Keratinocyte (primary cell): ENCODE measurements at regions not wholly inside any gene's neighbourhood (a gene's known extent, or its start where the extent isn't known, plus 50 kb on each side); places are given as distances from the start of the nearest gene placed in this dataset.

Source experiments
- DNase-seq: peaks from one replicate; pipeline ENCODE4 v3.0.0-alpha.2; 2011; ENCODE audit warnings: low read depth, missing footprints, low spot score
- FAIRE-seq: peaks from 2 replicates; lab custom pipeline; 2011; peaks lifted over from hg19 to GRCh38; lab: Jason Lieb, UNC
- H2AFZ ChIP-seq: 2 replicates; pipeline ENCODE4 v1.6.0; 2012; ENCODE audit warnings: low read length, control low read depth, inconsistent platforms; ENCODE audit not compliant: control insufficient read depth
- H3K27ac ChIP-seq: 2 replicates; pipeline ENCODE4 v1.5.1; 2011; ENCODE audit warnings: low read length; ENCODE audit not compliant: control insufficient read depth, insufficient read depth
- H3K27me3 ChIP-seq: 3 replicates; pipeline ENCODE4 v1.6.0; 2011; ENCODE audit warnings: low read length; ENCODE audit not compliant: control insufficient read depth, insufficient read depth; ENCODE audit errors: extremely low read depth
- H3K36me3 ChIP-seq, 2 experiments: 2 replicates in 1 of 2; 3 replicates in 1 of 2; pipeline ENCODE4 v1.5.1; 2011; ENCODE audit warnings: low read length in 2 of 2, mild to moderate bottlenecking in 1 of 2; ENCODE audit not compliant: control insufficient read depth in 2 of 2, insufficient read depth in 2 of 2; ENCODE audit errors: extremely low read depth in 1 of 2
- H3K4me1 ChIP-seq: 3 replicates; pipeline ENCODE4 v1.5.1; 2011; ENCODE audit warnings: low read length; ENCODE audit not compliant: control insufficient read depth, insufficient read depth; ENCODE audit errors: extremely low read depth
- H3K4me2 ChIP-seq: 3 replicates; pipeline ENCODE4 v1.6.0; 2011; ENCODE audit warnings: low read depth, low read length; ENCODE audit not compliant: control insufficient read depth, insufficient read depth; ENCODE audit errors: extremely low read depth
- H3K4me3 ChIP-seq, 3 experiments: fragments of 200-600 bp in 1 of 3; sonication (generic) in 1 of 3; 2 replicates in 2 of 3; 3 replicates in 1 of 3; pipeline ENCODE4 v1.5.1; 2011 to 2016; ENCODE audit warnings: low read length in 3 of 3, mild to moderate bottlenecking in 3 of 3, control low read depth in 2 of 3, inconsistent platforms in 1 of 3, low read depth in 1 of 3, mixed read lengths in 1 of 3, mixed run types in 1 of 3, moderate library complexity in 1 of 3; ENCODE audit not compliant: control insufficient read depth in 2 of 3, insufficient read depth in 2 of 3; ENCODE audit errors: extremely low read depth in 1 of 3
- H3K79me2 ChIP-seq: 2 replicates; pipeline ENCODE4 v1.6.0; 2012; ENCODE audit warnings: low read length; ENCODE audit not compliant: control insufficient read depth, insufficient read depth
- H3K9ac ChIP-seq: 3 replicates; pipeline ENCODE4 v1.6.0; 2011; ENCODE audit warnings: low read length; ENCODE audit not compliant: control insufficient read depth, insufficient read depth; ENCODE audit errors: extremely low read depth
- H3K9me1 ChIP-seq: 3 replicates; pipeline ENCODE4 v1.6.0; 2011; ENCODE audit warnings: low read length; ENCODE audit not compliant: control insufficient read depth, insufficient read depth; ENCODE audit errors: extremely low read depth
- H3K9me3 ChIP-seq: 2 replicates; pipeline ENCODE4 v1.5.1; 2012; ENCODE audit warnings: low read depth, low read length; ENCODE audit not compliant: control insufficient read depth
- H4K20me1 ChIP-seq: 3 replicates; pipeline ENCODE4 v1.6.0; 2011; ENCODE audit warnings: low read length; ENCODE audit not compliant: control insufficient read depth, insufficient read depth; ENCODE audit errors: extremely low read depth
- CTCF ChIP-seq, 3 experiments: IDR thresholded peaks in 1 of 3; conservative IDR thresholded peaks in 1 of 3; optimal IDR thresholded peaks in 1 of 3; 2 replicates in 2 of 3; 3 replicates in 1 of 3; pipeline versions ENCODE3 to v1.5.1; 2011; ENCODE audit warnings: low read length in 3 of 3, mild to moderate bottlenecking in 3 of 3, moderate library complexity in 2 of 3, control low read depth in 1 of 3, inconsistent platforms in 1 of 3; ENCODE audit not compliant: insufficient read depth in 2 of 3; ENCODE audit errors: extremely low read depth in 1 of 3
- EZH2 ChIP-seq: IDR thresholded peaks from one replicate; pipeline ENCODE4 v1.6.1; 2012; ENCODE audit warnings: inconsistent platforms, mild to moderate bottlenecking, low read length, moderate library complexity
- dilution Hi-C: fragments of 300-500 bp; cut with MboI; formaldehyde crosslinking; loops from one replicate; pipeline ENCODE4 v1.7.0; 2020; ENCODE audit warnings: low sequenced_read_pairs; ENCODE audit not compliant: extremely low pct_ligation_motif_present

DNA sequence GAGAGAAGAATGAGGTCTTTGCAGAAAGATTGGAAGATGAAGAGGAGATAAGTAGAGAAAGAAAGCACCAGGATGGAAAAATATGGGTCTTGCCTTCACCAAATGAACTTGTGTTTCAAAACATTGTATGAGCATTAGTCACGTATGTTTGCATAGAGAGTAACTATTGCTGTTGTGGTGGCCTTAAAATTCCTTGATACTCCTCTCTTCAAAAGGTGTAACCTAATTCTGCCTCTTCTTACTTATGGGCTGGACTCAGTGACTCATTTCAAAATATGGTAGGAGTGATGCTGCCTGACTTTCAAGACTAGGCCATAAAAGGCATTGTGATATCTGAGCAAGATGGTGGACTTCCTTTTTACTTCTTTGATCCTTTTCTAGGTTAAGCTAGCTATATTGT, 228.7 kb upstream of the ZNF385D start:
- H3K9me1 ChIP-seq = no peaks in the 10 kb centered on the region
- no peak overlapping the region for H3K27ac ChIP-seq
- H3K9ac ChIP-seq = no peak overlapping the region
- H2AFZ ChIP-seq = no peak overlapping the region
- no peaks in the 10 kb centered on the region for H3K36me3 ChIP-seq
- H3K9me3 ChIP-seq = no peaks in the 10 kb centered on the region
- H3K27me3 ChIP-seq = no peaks in the 10 kb centered on the region
- dilution Hi-C loops = no loop called here
- no peak overlapping the region for H3K4me2 ChIP-seq
- TF ChIP-seq CTCF (optimal IDR thresholded peaks at IDR 0.05 in 1 of 3, IDR thresholded peaks at IDR 0.05 in 1 of 3, conservative IDR thresholded peaks at IDR 0.05 in 1 of 3; ENCODE audit: extremely low read depth in 1 of 3, insufficient read depth in 2 of 3, low read length in 3 of 3) = no peak
- DNase-seq (no peak), FAIRE-seq (no peak)
- H3K4me3 ChIP-seq = no peak overlapping the region
- H3K79me2 ChIP-seq = no peaks in the 10 kb centered on the region
- H3K4me1 ChIP-seq = no peaks in the 10 kb centered on the region
- no peaks in the 10 kb centered on the region for H4K20me1 ChIP-seq

GRCh38 chr3:21989341-21990042, 238.5 kb upstream of the ZNF385D start:
- TF ChIP-seq CTCF (optimal IDR thresholded peaks at IDR 0.05 in 1 of 3, IDR thresholded peaks at IDR 0.05 in 1 of 3, conservative IDR thresholded peaks at IDR 0.05 in 1 of 3; ENCODE audit: extremely low read depth in 1 of 3, insufficient read depth in 2 of 3, low read length in 3 of 3) = no peak
- no peak for TF ChIP-seq EZH2
- no peaks in the 10 kb centered on the region for H3K9me3 ChIP-seq
- H3K27ac ChIP-seq = no peak overlapping the region
- H4K20me1 ChIP-seq = no peaks in the 10 kb centered on the region
- H3K9ac ChIP-seq = no peak overlapping the region
- H3K79me2 ChIP-seq = no peaks in the 10 kb centered on the region
- H2AFZ ChIP-seq = no peak overlapping the region
- no peaks in the 10 kb centered on the region for H3K36me3 ChIP-seq
- no peak overlapping the region for H3K4me2 ChIP-seq
- FAIRE-seq (no peak), DNase-seq (no peak)
- no peaks in the 10 kb centered on the region for H3K9me1 ChIP-seq
- no peaks in the 10 kb centered on the region for H3K27me3 ChIP-seq
- dilution Hi-C loops = no loop called here
- no peak overlapping the region for H3K4me3 ChIP-seq
- no peaks in the 10 kb centered on the region for H3K4me1 ChIP-seq
